Mammary epithelial cell (primary cell): ENCODE measurements at regions not wholly inside any gene's neighbourhood (a gene's known extent, or its start where the extent isn't known, plus 50 kb on each side); places are given as distances from the start of the nearest gene placed in this dataset.

Experiments
- CTCF ChIP-seq, 2 donors: IDR thresholded peaks in 1 of 2; conservative IDR thresholded peaks in 1 of 2; 2 replicates each; pipeline ENCODE4 v1.5.1; 2011 to 2012; ENCODE audit warnings: inconsistent platforms in 2 of 2, low read length in 2 of 2, mild to moderate bottlenecking in 2 of 2, control low read depth in 1 of 2, low read depth in 1 of 2; ENCODE audit not compliant: insufficient read depth in 1 of 2; ENCODE audit errors: extremely low read depth in 1 of 2
- EZH2 ChIP-seq: IDR thresholded peaks from 2 replicates; pipeline ENCODE4 v1.6.1; 2012; ENCODE audit warnings: low read length, inconsistent platforms, borderline replicate concordance

GRCh38 chr16:55384288-55385247 lies 60.6 kb downstream of the IRX6 start:
- TF ChIP-seq CTCF (conservative IDR thresholded peaks at IDR 0.05 in 1 of 2, IDR thresholded peaks at IDR 0.05 in 1 of 2; ENCODE audit: extremely low read depth in 1 of 2, insufficient read depth in 1 of 2, low read depth in 1 of 2, low read length in 2 of 2) (no peak), EZH2 (no peak)
